ENCODE measurements at regions not wholly inside any gene's neighbourhood (a gene's known extent, or its start where the extent isn't known, plus 50 kb on each side); places are given as distances from the start of the nearest gene placed in this dataset.

DNA sequence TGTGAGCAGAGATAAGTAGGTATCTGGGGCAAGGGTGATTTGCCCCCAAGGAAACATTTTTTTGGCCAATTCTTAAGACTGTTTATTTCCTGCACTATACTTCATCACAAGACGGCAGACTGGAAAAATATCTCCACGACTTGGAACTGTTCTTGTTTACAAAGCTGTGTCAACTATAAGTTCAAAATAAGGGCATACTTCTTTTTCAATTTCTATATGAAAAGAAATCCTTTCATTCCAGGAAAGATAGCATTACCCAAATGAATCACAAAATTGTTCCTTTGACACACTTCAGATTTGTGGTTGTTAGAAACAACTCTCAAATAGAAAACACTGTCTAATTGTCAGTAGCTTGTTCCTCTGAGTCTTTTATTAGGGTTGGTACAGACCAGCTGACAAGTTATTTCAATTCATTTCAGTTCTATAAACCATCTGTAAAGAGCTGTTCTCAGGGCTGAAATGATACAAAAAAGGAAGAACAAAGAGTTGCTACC, 212.9 kb upstream of the PRDM1 start:
- TF ChIP-seq RAD21 (IDR thresholded peaks at IDR 0.05) (no peak), YY1 (IDR thresholded peaks at IDR 0.05) (no peak), FOXA1 (IDR thresholded peaks at IDR 0.05) (no peak), MAX (IDR thresholded peaks at IDR 0.05) (no peak), RXRA (IDR thresholded peaks at IDR 0.05) (no peak), ZBTB33 (IDR thresholded peaks at IDR 0.05) (no peak), GABPA (IDR thresholded peaks at IDR 0.05 in 1 of 2, conservative IDR thresholded peaks at IDR 0.05 in 1 of 2) (no peak)
- TF ChIP-seq, protein P1, sequence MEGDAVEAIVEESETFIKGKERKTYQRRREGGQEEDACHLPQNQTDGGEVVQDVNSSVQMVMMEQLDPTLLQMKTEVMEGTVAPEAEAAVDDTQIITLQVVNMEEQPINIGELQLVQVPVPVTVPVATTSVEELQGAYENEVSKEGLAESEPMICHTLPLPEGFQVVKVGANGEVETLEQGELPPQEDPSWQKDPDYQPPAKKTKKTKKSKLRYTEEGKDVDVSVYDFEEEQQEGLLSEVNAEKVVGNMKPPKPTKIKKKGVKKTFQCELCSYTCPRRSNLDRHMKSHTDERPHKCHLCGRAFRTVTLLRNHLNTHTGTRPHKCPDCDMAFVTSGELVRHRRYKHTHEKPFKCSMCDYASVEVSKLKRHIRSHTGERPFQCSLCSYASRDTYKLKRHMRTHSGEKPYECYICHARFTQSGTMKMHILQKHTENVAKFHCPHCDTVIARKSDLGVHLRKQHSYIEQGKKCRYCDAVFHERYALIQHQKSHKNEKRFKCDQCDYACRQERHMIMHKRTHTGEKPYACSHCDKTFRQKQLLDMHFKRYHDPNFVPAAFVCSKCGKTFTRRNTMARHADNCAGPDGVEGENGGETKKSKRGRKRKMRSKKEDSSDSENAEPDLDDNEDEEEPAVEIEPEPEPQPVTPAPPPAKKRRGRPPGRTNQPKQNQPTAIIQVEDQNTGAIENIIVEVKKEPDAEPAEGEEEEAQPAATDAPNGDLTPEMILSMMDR (IDR thresholded peaks at IDR 0.05; ENCODE audit: low read depth, low read length, missing input control) = no peak
- TF ChIP-seq, protein P2, sequence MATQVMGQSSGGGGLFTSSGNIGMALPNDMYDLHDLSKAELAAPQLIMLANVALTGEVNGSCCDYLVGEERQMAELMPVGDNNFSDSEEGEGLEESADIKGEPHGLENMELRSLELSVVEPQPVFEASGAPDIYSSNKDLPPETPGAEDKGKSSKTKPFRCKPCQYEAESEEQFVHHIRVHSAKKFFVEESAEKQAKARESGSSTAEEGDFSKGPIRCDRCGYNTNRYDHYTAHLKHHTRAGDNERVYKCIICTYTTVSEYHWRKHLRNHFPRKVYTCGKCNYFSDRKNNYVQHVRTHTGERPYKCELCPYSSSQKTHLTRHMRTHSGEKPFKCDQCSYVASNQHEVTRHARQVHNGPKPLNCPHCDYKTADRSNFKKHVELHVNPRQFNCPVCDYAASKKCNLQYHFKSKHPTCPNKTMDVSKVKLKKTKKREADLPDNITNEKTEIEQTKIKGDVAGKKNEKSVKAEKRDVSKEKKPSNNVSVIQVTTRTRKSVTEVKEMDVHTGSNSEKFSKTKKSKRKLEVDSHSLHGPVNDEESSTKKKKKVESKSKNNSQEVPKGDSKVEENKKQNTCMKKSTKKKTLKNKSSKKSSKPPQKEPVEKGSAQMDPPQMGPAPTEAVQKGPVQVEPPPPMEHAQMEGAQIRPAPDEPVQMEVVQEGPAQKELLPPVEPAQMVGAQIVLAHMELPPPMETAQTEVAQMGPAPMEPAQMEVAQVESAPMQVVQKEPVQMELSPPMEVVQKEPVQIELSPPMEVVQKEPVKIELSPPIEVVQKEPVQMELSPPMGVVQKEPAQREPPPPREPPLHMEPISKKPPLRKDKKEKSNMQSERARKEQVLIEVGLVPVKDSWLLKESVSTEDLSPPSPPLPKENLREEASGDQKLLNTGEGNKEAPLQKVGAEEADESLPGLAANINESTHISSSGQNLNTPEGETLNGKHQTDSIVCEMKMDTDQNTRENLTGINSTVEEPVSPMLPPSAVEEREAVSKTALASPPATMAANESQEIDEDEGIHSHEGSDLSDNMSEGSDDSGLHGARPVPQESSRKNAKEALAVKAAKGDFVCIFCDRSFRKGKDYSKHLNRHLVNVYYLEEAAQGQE (IDR thresholded peaks at IDR 0.05) = no peak
